NCI-H345 treated with DMSO at 0.1 percent for 48 hours (cell line): ENCODE measurements at regions not wholly inside any gene's neighbourhood (a gene's known extent, or its start where the extent isn't known, plus 50 kb on each side); places are given as distances from the start of the nearest gene placed in this dataset.
"Not testable (repeated sequence)": the region's sequence is repeated elsewhere in the genome, so short reads cannot be mapped to it uniquely, and the experiment has no call there.

Experiments used
- DNase-seq: peaks from one replicate; lab custom pipeline; 2025; ENCODE audit not compliant: unreplicated experiment; lab: John Stamatoyannopoulos, UW

- no peak for DNase-seq
These were observed 131.3 kb upstream of the PPP1R26 start for GRCh38 chr9:135348076-135348787.

DNA sequence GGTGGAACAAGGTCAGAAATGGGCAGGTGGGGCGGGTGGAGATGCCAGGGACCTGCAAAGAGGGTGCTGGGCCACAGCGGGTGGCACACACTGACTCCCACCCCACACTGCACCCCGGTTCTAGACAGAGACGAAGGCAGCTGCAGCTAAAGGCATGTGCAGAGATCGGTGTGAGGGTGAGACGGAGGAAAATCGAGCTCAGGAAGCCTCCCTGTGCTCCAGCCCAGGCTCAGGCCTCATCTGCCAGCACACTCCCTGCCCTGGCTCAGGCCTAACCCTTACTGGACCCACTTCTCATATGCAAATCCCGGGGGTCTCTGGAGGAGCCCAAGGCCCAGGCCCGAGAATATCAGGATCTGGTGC is 130.8 kb upstream of the PPP1R26 start:
- DNase-seq, result no peak

DNA sequence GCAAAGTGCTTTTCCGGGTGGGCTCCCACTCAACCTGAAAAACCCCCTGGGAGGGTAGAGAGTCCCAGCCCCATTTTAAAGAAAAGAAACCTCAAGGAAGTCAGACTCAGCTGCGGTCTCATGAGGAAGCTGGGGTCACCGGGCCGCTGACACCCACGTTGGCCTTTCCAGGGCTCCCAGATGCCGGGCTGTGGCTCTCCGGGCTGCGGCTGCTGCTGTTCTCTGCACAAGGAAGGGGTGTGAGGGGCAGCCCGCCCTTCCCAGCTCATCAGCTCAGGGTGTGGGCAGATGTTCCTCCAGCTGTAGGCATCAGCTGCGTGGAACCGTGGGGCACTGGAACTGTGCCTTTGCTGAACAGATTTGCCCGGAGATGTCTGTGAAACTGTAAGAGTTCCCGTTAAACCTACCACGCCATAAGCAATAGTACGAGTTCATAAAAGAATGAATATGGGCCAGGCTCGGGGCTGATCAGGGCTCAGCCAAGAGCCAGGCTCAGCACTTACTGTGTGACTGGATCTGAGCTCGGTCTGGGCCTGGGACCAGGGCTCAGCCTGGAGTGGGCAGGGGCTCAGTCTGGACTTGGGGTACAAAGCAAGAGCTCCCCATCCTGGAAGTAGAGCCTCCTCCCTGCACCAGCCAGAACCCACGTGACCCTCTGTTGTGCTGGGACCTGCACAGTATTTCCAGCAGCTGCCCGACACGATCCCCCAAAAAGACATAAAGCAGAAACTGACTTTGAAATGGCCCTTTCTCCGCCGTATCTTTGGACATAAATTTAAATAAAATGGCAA is 130.2 kb upstream of the PPP1R26 start:
- no peak for DNase-seq

- DNase-seq, result no peak
These were observed 129.6 kb upstream of the PPP1R26 start for GRCh38 chr9:135350003-135350315.

GRCh38 chr9:135353935-135354334 is 125.6 kb upstream of the PPP1R26 start:
- DNase-seq, result no peak

DNA sequence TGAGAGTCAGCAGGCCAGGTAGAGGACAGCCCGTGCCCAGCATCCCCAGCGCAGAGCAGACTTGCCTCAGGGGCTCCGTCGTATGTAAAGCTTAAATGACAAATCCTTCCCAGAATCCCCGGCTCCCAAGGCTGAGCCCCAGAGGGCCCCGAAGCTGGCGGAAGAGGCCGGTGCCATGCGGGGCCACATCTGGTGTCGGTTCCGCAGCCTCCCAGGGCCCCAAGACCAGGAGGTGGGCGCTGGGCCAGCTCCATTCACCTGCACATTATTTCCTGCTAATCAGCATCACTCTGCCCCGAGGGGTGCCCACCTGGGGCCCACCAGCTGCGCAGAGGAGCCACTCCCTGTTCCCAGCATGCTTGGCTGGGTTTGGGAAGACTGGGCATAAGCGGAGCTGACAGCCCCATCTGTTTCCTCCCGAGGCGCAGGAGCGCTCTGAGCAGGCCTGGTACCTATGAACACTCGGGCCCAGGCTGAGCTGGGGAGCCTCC is 124.0 kb upstream of the PPP1R26 start:
- peak; percentile 47 for DNase-seq

GRCh38 chr9:135356021-135356420 is 123.6 kb upstream of the PPP1R26 start:
- no peak for DNase-seq

- DNase-seq, result no peak
These were observed 122.8 kb upstream of the PPP1R26 start for GRCh38 chr9:135356796-135357195.

DNA sequence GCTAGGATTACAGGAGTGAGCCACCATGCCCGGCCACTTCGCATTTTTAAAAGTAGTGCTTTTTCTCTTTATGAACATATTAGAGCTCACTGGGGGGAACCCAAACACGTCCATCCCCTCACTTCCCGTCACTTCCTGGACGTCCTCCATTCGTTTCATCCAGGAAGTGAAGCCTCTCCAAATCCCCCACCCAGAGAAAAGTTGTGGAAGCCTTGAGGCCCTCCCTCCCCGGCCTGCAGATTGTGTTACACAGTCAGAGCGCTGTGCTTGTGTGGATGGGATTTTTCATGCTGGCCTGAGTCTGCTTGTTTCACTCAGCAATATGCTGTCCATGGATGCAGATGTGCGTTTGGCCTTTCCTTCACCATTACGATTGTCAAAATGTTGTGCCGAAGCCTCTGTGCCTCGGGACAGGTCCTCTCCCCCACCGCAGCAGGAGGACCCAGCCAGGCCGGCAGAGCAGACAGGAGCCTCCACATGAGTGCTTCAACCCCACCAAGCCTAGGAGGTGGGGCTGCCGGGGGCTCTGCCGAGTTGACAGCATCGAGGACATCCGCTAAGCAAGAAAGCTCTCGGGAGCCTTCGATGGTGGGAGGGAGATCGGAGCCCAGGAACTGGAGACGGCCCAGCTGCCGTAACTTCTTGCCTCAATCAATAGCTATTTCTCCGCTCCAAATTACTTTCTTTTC is 121.6 kb upstream of the PPP1R26 start:
- no peak for DNase-seq

GRCh38 chr9:135358552-135358940 is 121.0 kb upstream of the PPP1R26 start:
- no peak for DNase-seq

DNA sequence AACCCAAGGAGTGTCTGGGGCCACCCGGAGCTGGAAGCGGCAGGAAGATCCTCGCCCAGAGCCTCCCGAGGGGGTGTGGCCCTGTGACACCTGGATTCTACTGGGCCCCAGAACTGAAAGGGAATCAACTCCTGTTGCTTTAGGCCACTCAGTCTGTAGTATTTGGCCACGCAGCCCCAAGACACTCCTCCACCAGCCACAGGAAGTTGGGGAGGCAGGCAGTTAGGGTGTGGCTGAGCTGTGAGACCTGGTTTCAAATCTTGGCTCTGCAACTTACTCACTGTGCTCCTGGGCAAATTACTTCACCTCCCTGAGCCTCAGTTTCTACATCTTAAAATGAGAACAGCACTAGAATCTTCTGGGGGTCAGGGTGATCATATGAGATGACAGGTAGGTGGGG is 119.8 kb upstream of the PPP1R26 start:
- DNase-seq, result no peak

- no peak for DNase-seq
These were observed 119.0 kb upstream of the PPP1R26 start for GRCh38 chr9:135360617-135361016.

DNA sequence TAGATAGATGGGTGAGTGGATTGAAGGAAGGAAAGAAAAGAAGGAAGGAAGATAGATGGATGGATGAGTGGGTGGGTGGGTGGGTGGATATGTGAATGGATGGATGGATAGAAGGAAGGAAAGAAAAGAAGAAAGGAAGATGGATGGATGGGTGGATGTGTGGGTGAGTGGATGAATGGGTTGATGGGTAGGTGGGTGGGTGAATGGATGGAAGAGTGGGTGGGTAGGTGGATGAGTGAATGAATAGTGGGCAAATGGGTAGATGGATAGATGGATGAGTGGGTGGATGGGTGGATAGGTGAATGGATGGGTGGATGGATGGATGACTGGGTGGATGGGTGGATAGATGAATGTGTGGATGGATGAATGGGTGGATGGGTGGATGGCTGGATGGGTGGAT is 117.9 kb upstream of the PPP1R26 start:
- not testable (repeated sequence) for DNase-seq

GRCh38 chr9:135363596-135363995 is 116.0 kb upstream of the PPP1R26 start:
- no peak for DNase-seq

DNA sequence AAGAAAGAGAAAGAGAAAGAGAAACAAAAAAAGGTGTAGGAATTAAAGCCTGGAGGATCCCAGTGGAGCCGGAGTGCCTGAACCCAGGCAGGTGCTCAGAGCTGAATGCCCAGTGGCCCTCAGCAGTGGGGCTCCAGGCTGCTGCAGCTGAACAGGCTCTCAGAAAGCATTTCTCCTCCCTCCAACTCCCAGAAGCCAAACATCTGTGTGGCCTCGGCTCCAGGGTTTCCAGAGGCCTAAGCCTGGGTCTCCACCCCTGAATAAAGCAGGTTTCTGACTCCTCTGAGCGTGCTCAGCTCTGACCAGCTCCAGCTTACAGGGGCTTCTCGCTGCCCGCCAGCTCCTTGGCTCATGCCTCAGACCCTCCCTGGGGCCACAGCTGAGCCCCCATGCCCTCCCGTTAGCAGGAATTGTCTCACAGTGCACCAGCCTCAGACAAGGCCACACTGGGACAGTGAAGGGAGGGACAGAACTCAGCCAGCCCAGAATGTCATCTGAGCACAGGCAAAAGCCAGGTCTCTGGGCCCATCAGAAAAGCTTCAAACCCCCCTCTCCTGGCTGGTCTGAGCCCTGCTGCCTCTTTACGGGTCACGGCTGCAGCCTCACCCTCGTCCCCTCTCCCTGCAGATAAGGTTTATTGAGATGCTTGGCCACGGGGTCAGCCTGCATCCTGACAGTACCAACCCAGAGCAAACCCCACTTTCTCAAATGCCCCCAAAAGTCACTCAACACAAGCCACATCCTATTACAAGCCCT is 114.4 kb upstream of the PPP1R26 start:
- no peak for DNase-seq

GRCh38 chr9:135366104-135366503 is 113.5 kb upstream of the PPP1R26 start:
- no peak for DNase-seq

DNA sequence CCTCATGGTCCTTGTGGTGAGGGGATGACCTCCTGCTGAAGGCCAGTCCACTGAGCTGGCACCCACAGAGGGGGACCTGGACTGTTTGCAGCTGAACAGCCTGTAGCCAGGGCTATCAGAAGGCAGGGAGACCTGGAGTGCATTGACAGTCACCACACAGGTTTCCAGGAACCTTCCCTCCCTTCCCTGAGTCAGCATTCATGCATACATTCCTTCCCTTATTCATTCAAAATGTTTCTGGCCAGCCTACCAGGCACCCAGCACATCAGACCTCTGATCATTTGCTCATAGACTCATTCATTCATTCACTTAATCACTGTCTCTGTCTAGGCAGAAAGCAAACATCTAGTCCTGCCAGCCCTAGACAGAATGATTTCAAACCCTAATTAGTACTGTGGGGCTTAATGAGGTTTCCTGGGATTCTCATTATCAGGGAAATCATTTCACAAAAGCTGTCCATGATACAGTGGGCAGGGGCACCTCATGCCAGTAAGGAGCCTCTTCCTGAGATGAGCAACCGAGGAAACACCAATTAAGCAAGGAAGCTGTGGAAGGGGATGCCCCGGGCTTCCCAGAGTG is 110.1 kb upstream of the PPP1R26 start:
- DNase-seq, result no peak

- DNase-seq, result no peak
These were observed 108.9 kb upstream of the PPP1R26 start for GRCh38 chr9:135370411-135371375.

GRCh38 chr9:135371535-135371934 is 108.0 kb upstream of the PPP1R26 start:
- no peak for DNase-seq

GRCh38 chr9:135372036-135372435 is 107.5 kb upstream of the PPP1R26 start:
- no peak for DNase-seq
